ENCODE measurements at regions not wholly inside any gene's neighbourhood (a gene's known extent, or its start where the extent isn't known, plus 50 kb on each side); places are given as distances from the start of the nearest gene placed in this dataset.

DNA sequence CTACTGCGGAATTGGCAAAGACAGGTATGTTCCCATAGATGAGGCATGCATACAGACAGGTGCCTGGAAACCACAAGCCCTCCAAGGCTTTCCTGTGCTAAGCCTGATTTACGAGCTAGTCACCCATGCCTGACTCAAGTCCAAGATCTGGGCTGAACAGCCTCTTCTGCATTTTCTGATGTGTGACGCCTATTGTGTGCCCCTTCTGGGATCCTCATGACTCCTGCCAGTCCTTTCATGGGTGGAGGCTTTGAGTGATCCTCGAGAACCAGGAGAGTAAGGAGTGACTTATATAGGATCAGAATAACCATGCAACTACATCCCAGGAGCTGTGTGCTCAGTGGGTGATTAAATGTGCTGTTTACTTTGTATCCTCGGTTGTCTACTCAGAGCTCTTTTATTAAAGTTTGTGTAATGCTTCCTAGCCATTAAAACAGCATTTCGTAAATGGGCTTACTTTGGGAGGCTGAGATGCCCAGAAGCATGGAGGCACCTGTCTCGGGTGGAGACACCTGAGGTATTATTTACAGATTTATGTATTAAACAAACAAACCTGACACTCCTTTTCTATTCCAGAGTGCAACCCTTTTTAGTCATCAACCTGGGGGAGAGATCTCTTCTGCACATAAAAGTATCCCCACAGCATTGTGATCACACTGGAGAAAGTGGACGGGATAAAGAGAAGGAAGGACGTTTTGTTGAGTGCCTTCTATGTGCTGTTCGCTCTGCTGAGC is 373.0 kb upstream of the DYNLRB2 start:
- H4K91ac ChIP-seq (ENCODE audit: insufficient read length, low read depth, low read length): no peak overlapping the region
- no peaks in the 10 kb centered on the region for H3K79me1 ChIP-seq (ENCODE audit: insufficient read depth, low read depth, low read length, poor library complexity, severe bottlenecking)
- H3K79me2 ChIP-seq (ENCODE audit: insufficient read depth, low read length): no peaks in the 10 kb centered on the region
- H4K5ac ChIP-seq (ENCODE audit: insufficient read length, low read depth, low read length): no peak overlapping the region
- H2BK20ac ChIP-seq (ENCODE audit: low read depth, low read length, poor library complexity, severe bottlenecking): no peak overlapping the region
- H3K9me3 ChIP-seq (ENCODE audit: control insufficient read depth, low read depth, low read length): no peaks in the 10 kb centered on the region
- no peak overlapping the region for H2BK5ac ChIP-seq (ENCODE audit: insufficient read length, low read length)
- no peak overlapping the region for H3K4me3 Mint-ChIP-seq
- H3K23me2 ChIP-seq (ENCODE audit: insufficient read length, low read depth, low read length, poor library complexity, severe bottlenecking): no peaks in the 10 kb centered on the region
- peaks cover 0 to 4% of the 10 kb centered on the region in 2 experiments; a peak in 3 of 5 replicates for H3K9me3 Mint-ChIP-seq
- H3K18ac ChIP-seq (ENCODE audit: insufficient read length, low read depth, low read length): no peak overlapping the region
- no peak overlapping the region for H3K14ac ChIP-seq (ENCODE audit: insufficient read depth, low read length)
- H2AK5ac ChIP-seq (ENCODE audit: insufficient read length, low read length): no peak overlapping the region
- TF ChIP-seq, protein P1, sequence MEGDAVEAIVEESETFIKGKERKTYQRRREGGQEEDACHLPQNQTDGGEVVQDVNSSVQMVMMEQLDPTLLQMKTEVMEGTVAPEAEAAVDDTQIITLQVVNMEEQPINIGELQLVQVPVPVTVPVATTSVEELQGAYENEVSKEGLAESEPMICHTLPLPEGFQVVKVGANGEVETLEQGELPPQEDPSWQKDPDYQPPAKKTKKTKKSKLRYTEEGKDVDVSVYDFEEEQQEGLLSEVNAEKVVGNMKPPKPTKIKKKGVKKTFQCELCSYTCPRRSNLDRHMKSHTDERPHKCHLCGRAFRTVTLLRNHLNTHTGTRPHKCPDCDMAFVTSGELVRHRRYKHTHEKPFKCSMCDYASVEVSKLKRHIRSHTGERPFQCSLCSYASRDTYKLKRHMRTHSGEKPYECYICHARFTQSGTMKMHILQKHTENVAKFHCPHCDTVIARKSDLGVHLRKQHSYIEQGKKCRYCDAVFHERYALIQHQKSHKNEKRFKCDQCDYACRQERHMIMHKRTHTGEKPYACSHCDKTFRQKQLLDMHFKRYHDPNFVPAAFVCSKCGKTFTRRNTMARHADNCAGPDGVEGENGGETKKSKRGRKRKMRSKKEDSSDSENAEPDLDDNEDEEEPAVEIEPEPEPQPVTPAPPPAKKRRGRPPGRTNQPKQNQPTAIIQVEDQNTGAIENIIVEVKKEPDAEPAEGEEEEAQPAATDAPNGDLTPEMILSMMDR (conservative IDR thresholded peaks at IDR 0.05): no peak
- no peak overlapping the region for H4K8ac ChIP-seq (replicated peaks; ENCODE audit: insufficient read length, low read depth, low read length)
- no peak overlapping the region for H3K23ac ChIP-seq (ENCODE audit: insufficient read length, low read depth, low read length)
- H3K27me3 ChIP-seq (ENCODE audit: insufficient read depth, low read length): no peaks in the 10 kb centered on the region
- H3K27ac Mint-ChIP-seq: no peak overlapping the region
- H2BK15ac ChIP-seq (ENCODE audit: low read depth, low read length): no peak overlapping the region
- H3K27ac ChIP-seq (ENCODE audit: insufficient read length, low read depth, low read length): no peak overlapping the region
- H3K56ac ChIP-seq (ENCODE audit: insufficient read length, low read depth, low read length): no peak overlapping the region
- no peaks in the 10 kb centered on the region for H3K4me1 ChIP-seq (ENCODE audit: insufficient read depth, low read length)
- H2BK12ac ChIP-seq (ENCODE audit: insufficient read length, low read depth, low read length): no peak overlapping the region
- H3K4me2 ChIP-seq (ENCODE audit: insufficient read depth, insufficient read length, low read length): no peak overlapping the region
- no CpG with 5 or more reads among the region's 10 CpGs for WGBS (ENCODE audit: extremely low coverage, insufficient read length, low lambda C conversion rate)
- DNase-seq: no peak
- peaks cover 5 to 6% of the 10 kb centered on the region in 2 experiments for H3K4me1 Mint-ChIP-seq
- H3K27me3 Mint-ChIP-seq (ENCODE audit: low read depth): peaks cover 4% of the 10 kb centered on the region; the same call in 1 of the 2 replicates
- H3K4ac ChIP-seq (ENCODE audit: low read depth, low read length): no peak overlapping the region
- no peak overlapping the region for H3T11ph ChIP-seq (ENCODE audit: low read length)
- H2BK120ac ChIP-seq (ENCODE audit: low read depth, low read length, poor library complexity, severe bottlenecking): no peak overlapping the region
- peaks cover 0 to 5% (median 0%) of the 10 kb centered on the region in 3 experiments; a peak in 1 of 7 replicates for H3K36me3 Mint-ChIP-seq (ENCODE audit: insufficient read depth in 1 of 3, low read depth in 3 of 3)
- no peak overlapping the region for H2AFZ ChIP-seq (ENCODE audit: low read length)
- no peaks in the 10 kb centered on the region for H4K20me1 ChIP-seq (ENCODE audit: control insufficient read depth, insufficient read depth, insufficient read length)
- H3K9ac ChIP-seq (ENCODE audit: extremely low read depth, insufficient read length, low read length): no peak overlapping the region

All from H9 (cell line).